HepG2 (cell line): ENCODE measurements at regions not wholly inside any gene's neighbourhood (a gene's known extent, or its start where the extent isn't known, plus 50 kb on each side); places are given as distances from the start of the nearest gene placed in this dataset.

Experiments
- FOXM1 ChIP-seq: sonication (generic); formaldehyde crosslinking; IDR thresholded peaks from 2 replicates; pipeline ENCODE4 v1.5.0; 2020; ENCODE audit warnings: missing genetic modification reagents
- SMAD9 ChIP-seq: sonication (generic); formaldehyde crosslinking; IDR thresholded peaks from 2 replicates; pipeline ENCODE4 v1.5.1; 2020; ENCODE audit warnings: mild to moderate bottlenecking, missing genetic modification reagents
- SP5 ChIP-seq: IDR thresholded peaks from 2 replicates; pipeline ENCODE4 v1.6.1; 2016; ENCODE audit warnings: low read depth, borderline replicate concordance
- YY1 ChIP-seq: IDR thresholded peaks from 2 replicates; pipeline ENCODE4 v1.6.1; 2011; ENCODE audit warnings: low read length, low read depth, moderate library complexity, mild to moderate bottlenecking; ENCODE audit not compliant: insufficient read depth, insufficient replicate concordance
- ZNF280D ChIP-seq: sonication (generic); formaldehyde crosslinking; IDR thresholded peaks from 2 replicates; pipeline ENCODE4 v1.5.1; 2020; ENCODE audit warnings: mild to moderate bottlenecking, missing genetic modification reagents
- ZNF414 ChIP-seq: sonication (generic); formaldehyde crosslinking; IDR thresholded peaks from 2 replicates; pipeline ENCODE4 v1.5.0; 2020; ENCODE audit warnings: missing genetic modification reagents
- ZNF747 ChIP-seq: sonication (generic); formaldehyde crosslinking; IDR thresholded peaks from 2 replicates; pipeline ENCODE4 v1.8.1; 2023; ENCODE audit warnings: missing genetic modification reagents, mild to moderate bottlenecking, borderline replicate concordance

- no peak for TF ChIP-seq YY1
- TF ChIP-seq SP5 (CRISPR knock-in tag): no peak
- no peak for TF ChIP-seq FOXM1 (CRISPR knock-in tag)
- no peak for TF ChIP-seq SMAD9 (CRISPR knock-in tag)
- no peak for TF ChIP-seq ZNF747 (CRISPR knock-in tag)
- TF ChIP-seq ZNF280D (CRISPR knock-in tag): no peak
- TF ChIP-seq ZNF414 (CRISPR knock-in tag): no peak
Observed at GRCh38 chr19:20423381-20424197, 142.0 kb downstream of the ZNF737 start.
